Trophoblast cell (in vitro differentiated cells and primary cell): ENCODE measurements at regions not wholly inside any gene's neighbourhood (a gene's known extent, or its start where the extent isn't known, plus 50 kb on each side); places are given as distances from the start of the nearest gene placed in this dataset.

Experiments
- DNase-seq, 2 donors: peaks; one replicate each; pipeline ENCODE4 v3.0.0-alpha.2; 2016
- H2AFZ ChIP-seq: 2 replicates; pipeline ENCODE4 v1.6.1; 2013; ENCODE audit warnings: low read length, moderate library complexity, mild to moderate bottlenecking; ENCODE audit not compliant: insufficient read depth, poor library complexity
- H2AK5ac ChIP-seq: 2 replicates; pipeline ENCODE4 v1.6.1; 2013; ENCODE audit warnings: mild to moderate bottlenecking, low read length
- H2BK120ac ChIP-seq: 2 replicates; pipeline ENCODE4 v1.6.1; 2013; ENCODE audit warnings: low read length, mild to moderate bottlenecking, moderate library complexity; ENCODE audit not compliant: insufficient read depth, poor library complexity
- H2BK12ac ChIP-seq: 2 replicates; pipeline ENCODE4 v1.6.1; 2013; ENCODE audit warnings: mild to moderate bottlenecking, low read length, moderate library complexity
- H2BK5ac ChIP-seq: 2 replicates; pipeline ENCODE4 v1.6.1; 2013; ENCODE audit warnings: low read length, low read depth, moderate library complexity, mild to moderate bottlenecking; ENCODE audit not compliant: poor library complexity
- H3K14ac ChIP-seq: 2 replicates; pipeline ENCODE4 v1.6.1; 2013; ENCODE audit warnings: mild to moderate bottlenecking, low read length
- H3K18ac ChIP-seq: 2 replicates; pipeline ENCODE4 v1.6.1; 2013; ENCODE audit warnings: mild to moderate bottlenecking, low read length
- H3K23ac ChIP-seq: 2 replicates; pipeline ENCODE4 v1.6.1; 2013; ENCODE audit warnings: low read length
- H3K27ac ChIP-seq: 2 replicates; pipeline ENCODE4 v1.5.1; 2013; ENCODE audit warnings: low read depth, mild to moderate bottlenecking, inconsistent platforms, low read length, moderate library complexity
- H3K27me3 ChIP-seq: 2 replicates; pipeline ENCODE4 v1.6.1; 2013; ENCODE audit warnings: inconsistent platforms, mild to moderate bottlenecking, low read length, moderate library complexity; ENCODE audit not compliant: insufficient read depth
- H3K36me3 ChIP-seq, 2 experiments: 1 replicate in 1 of 2; 2 replicates in 1 of 2; pipeline ENCODE4 v1.6.1; 2013; ENCODE audit warnings: low read length in 2 of 2, mild to moderate bottlenecking in 2 of 2, moderate library complexity in 1 of 2; ENCODE audit not compliant: insufficient read depth in 2 of 2, control insufficient read depth in 1 of 2
- H3K4ac ChIP-seq: 2 replicates; pipeline ENCODE4 v1.6.1; 2013; ENCODE audit warnings: low read depth, mild to moderate bottlenecking, low read length, moderate library complexity
- H3K4me1 ChIP-seq, 2 experiments: 1 replicate in 1 of 2; 2 replicates in 1 of 2; pipeline ENCODE4 v1.6.1; 2013; ENCODE audit warnings: low read length in 2 of 2, mild to moderate bottlenecking in 2 of 2, moderate library complexity in 1 of 2; ENCODE audit not compliant: insufficient read depth in 2 of 2, control insufficient read depth in 1 of 2
- H3K4me2 ChIP-seq: 2 replicates; pipeline ENCODE4 v1.6.1; 2013; ENCODE audit warnings: inconsistent platforms, mild to moderate bottlenecking, low read length, moderate library complexity
- H3K4me3 ChIP-seq: 2 replicates; pipeline ENCODE4 v1.5.1; 2013; ENCODE audit warnings: mild to moderate bottlenecking, low read depth, low read length, inconsistent platforms
- H3K79me1 ChIP-seq: one replicate; pipeline ENCODE4 v1.6.1; 2013; ENCODE audit warnings: low read length
- H3K79me2 ChIP-seq: 2 replicates; pipeline ENCODE4 v1.6.1; 2013; ENCODE audit warnings: low read length, mild to moderate bottlenecking; ENCODE audit not compliant: control insufficient read depth, insufficient read depth, poor library complexity
- H3K9ac ChIP-seq: 2 replicates; pipeline ENCODE4 v1.6.1; 2013; ENCODE audit warnings: mild to moderate bottlenecking, low read length
- H3K9me3 ChIP-seq: 2 replicates; pipeline ENCODE4 v1.6.1; 2013; ENCODE audit warnings: low read depth, mild to moderate bottlenecking, control low read depth, inconsistent platforms, low read length; ENCODE audit not compliant: insufficient read depth
- H4K12ac ChIP-seq: 2 replicates; pipeline ENCODE4 v1.6.1; 2013; ENCODE audit warnings: low read depth, mild to moderate bottlenecking, low read length, moderate library complexity
- H4K8ac ChIP-seq: 2 replicates; pipeline ENCODE4 v1.6.1; 2013; ENCODE audit warnings: low read depth, mild to moderate bottlenecking, low read length, moderate library complexity
- H4K91ac ChIP-seq: one replicate; pipeline ENCODE4 v1.6.1; 2013; ENCODE audit warnings: low read depth, mild to moderate bottlenecking, low read length, moderate library complexity
- WGBS: extraction: QIAGEN DNeasy Blood & Tissue Kit; methylation state at CpG from one replicate; pipeline ENCODE4 v1.1.7; 2013; ENCODE audit warnings: missing lambda C conversion rate; ENCODE audit not compliant: insufficient read length, insufficient coverage; ENCODE audit errors: extremely low coverage; 5-methylcytosine and 5-hydroxymethylcytosine counted together

- Histone ChIP-seq H3K9me3 (no peaks in the 10 kb centered on the region), H3K4me3 (no peak overlapping the region), H2BK12ac (no peak overlapping the region)
These were observed 614.4 kb upstream of the PCDH9 start for GRCh38 chr13:67844574-67844973.

GRCh38 chr13:67841071-67841470, 610.9 kb upstream of the PCDH9 start:
- WGBS: no CpG with 5 or more reads among the region's 7 CpGs
- Histone ChIP-seq H4K91ac (no peak overlapping the region), H2BK12ac (no peak overlapping the region)

More at GRCh38 chr13:67844574-67844973, 614.4 kb upstream of the PCDH9 start:
- Histone ChIP-seq H4K8ac (no peak overlapping the region), H3K4ac (no peak overlapping the region), H2AFZ (no peak overlapping the region), H3K79me1 (no peaks in the 10 kb centered on the region), H4K91ac (no peak overlapping the region), H3K18ac (no peak overlapping the region), H3K27ac (no peak overlapping the region), H3K23ac (no peak overlapping the region), H2BK120ac (no peak overlapping the region), H3K9ac (no peak overlapping the region), H2AK5ac (no peak overlapping the region), H3K36me3 (no peaks in the 10 kb centered on the region), H3K4me2 (no peak overlapping the region), H3K79me2 (no peaks in the 10 kb centered on the region), H3K14ac (no peak overlapping the region), H3K4me1 (no peaks in the 10 kb centered on the region), H2BK5ac (no peak overlapping the region), H3K27me3 (no peaks in the 10 kb centered on the region), H4K12ac (no peak overlapping the region)
- WGBS: no CpG with 5 or more reads among the region's 2 CpGs
- no peak for DNase-seq

GRCh38 chr13:67833564-67833963, 603.4 kb upstream of the PCDH9 start:
- no peak overlapping the region for H2AFZ ChIP-seq
- H3K4me1 ChIP-seq: no peaks in the 10 kb centered on the region
- no peak overlapping the region for H3K27ac ChIP-seq

More at GRCh38 chr13:67841071-67841470, 610.9 kb upstream of the PCDH9 start:
- no peaks in the 10 kb centered on the region for H3K79me1 ChIP-seq
- H2AK5ac ChIP-seq: no peak overlapping the region
- no peak overlapping the region for H4K12ac ChIP-seq
- H3K14ac ChIP-seq: no peak overlapping the region
- H3K36me3 ChIP-seq: no peaks in the 10 kb centered on the region
- no peaks in the 10 kb centered on the region for H3K9me3 ChIP-seq
- H4K8ac ChIP-seq: no peak overlapping the region
- no peak overlapping the region for H3K9ac ChIP-seq
- no peaks in the 10 kb centered on the region for H3K27me3 ChIP-seq
- no peaks in the 10 kb centered on the region for H3K4me1 ChIP-seq
- H3K4me2 ChIP-seq: no peak overlapping the region
- H2BK120ac ChIP-seq: no peak overlapping the region
- H2AFZ ChIP-seq: no peak overlapping the region
- no peak overlapping the region for H3K18ac ChIP-seq
- H3K4ac ChIP-seq: no peak overlapping the region
- no peak overlapping the region for H3K4me3 ChIP-seq
- no peak overlapping the region for H3K23ac ChIP-seq
- no peak overlapping the region for H2BK5ac ChIP-seq
- no peak for DNase-seq
- H3K79me2 ChIP-seq: no peaks in the 10 kb centered on the region
- H3K27ac ChIP-seq: no peak overlapping the region

GRCh38 chr13:67829641-67830040, 599.5 kb upstream of the PCDH9 start:
- Histone ChIP-seq H4K91ac (no peak overlapping the region), H3K18ac (no peak overlapping the region), H2AK5ac (no peak overlapping the region), H3K14ac (no peak overlapping the region), H2BK120ac (no peak overlapping the region), H2BK12ac (no peak overlapping the region), H4K8ac (no peak overlapping the region), H3K79me1 (peaks cover 4% of the 10 kb centered on the region), H3K4me3 (no peak overlapping the region), H3K23ac (no peak overlapping the region), H3K4me1 (no peaks in the 10 kb centered on the region), H3K27me3 (no peaks in the 10 kb centered on the region), H3K36me3 (no peaks in the 10 kb centered on the region), H2AFZ (no peak overlapping the region), H3K4ac (no peak overlapping the region), H3K9ac (no peak overlapping the region), H3K27ac (no peak overlapping the region), H4K12ac (no peak overlapping the region), H3K79me2 (no peaks in the 10 kb centered on the region), H2BK5ac (no peak overlapping the region), H3K4me2 (no peak overlapping the region), H3K9me3 (no peaks in the 10 kb centered on the region)
- WGBS: no CpG with 5 or more reads among the region's 3 CpGs
- no peak for DNase-seq

More at GRCh38 chr13:67833564-67833963, 603.4 kb upstream of the PCDH9 start:
- Histone ChIP-seq H4K8ac (no peak overlapping the region), H3K79me1 (peaks cover 3% of the 10 kb centered on the region), H3K79me2 (no peaks in the 10 kb centered on the region), H2BK12ac (no peak overlapping the region), H2BK120ac (no peak overlapping the region), H3K23ac (no peak overlapping the region), H4K91ac (no peak overlapping the region), H3K14ac (no peak overlapping the region), H3K4ac (no peak overlapping the region), H3K36me3 (no peaks in the 10 kb centered on the region), H3K18ac (no peak overlapping the region), H2AK5ac (no peak overlapping the region), H3K27me3 (no peaks in the 10 kb centered on the region), H3K4me3 (no peak overlapping the region), H2BK5ac (no peak overlapping the region), H3K9me3 (no peaks in the 10 kb centered on the region), H3K9ac (no peak overlapping the region), H4K12ac (no peak overlapping the region), H3K4me2 (no peak overlapping the region)
- no peak for DNase-seq
